ENCODE measurements at regions not wholly inside any gene's neighbourhood (a gene's known extent, or its start where the extent isn't known, plus 50 kb on each side); places are given as distances from the start of the nearest gene placed in this dataset.
"Not testable (repeated sequence)": the region's sequence is repeated elsewhere in the genome, so short reads cannot be mapped to it uniquely, and the experiment has no call there.

- Histone ChIP-seq H3K27me3 (ENCODE audit: control insufficient read depth, insufficient read depth, low read length) (no peaks in the 10 kb centered on the region), H3K36me3 (ENCODE audit: control insufficient read depth, insufficient read depth, low read length) (no peaks in the 10 kb centered on the region), H3K4me3 (ENCODE audit: low read depth, low read length) (no peak overlapping the region)
- DNase-seq (ENCODE audit: low read depth) (peak; percentile 48), FAIRE-seq (no peak)
- no peak for TF ChIP-seq CTCF (IDR thresholded peaks at IDR 0.05; ENCODE audit: insufficient read depth, low read length, severe bottlenecking)
Measured at GRCh38 chr6:139983555-139984276, 609.3 kb upstream of the CITED2 start.

- no peak for DNase-seq (ENCODE audit: low read depth)
- FAIRE-seq = no peak
- H3K4me3 ChIP-seq (ENCODE audit: low read depth, low read length) = no peak overlapping the region
- no peak for TF ChIP-seq CTCF (IDR thresholded peaks at IDR 0.05; ENCODE audit: insufficient read depth, low read length, severe bottlenecking)
- H3K36me3 ChIP-seq (ENCODE audit: control insufficient read depth, insufficient read depth, low read length) = no peaks in the 10 kb centered on the region
- no peaks in the 10 kb centered on the region for H3K27me3 ChIP-seq (ENCODE audit: control insufficient read depth, insufficient read depth, low read length)
Measured at GRCh38 chr6:139982652-139983295, 608.3 kb upstream of the CITED2 start.

GRCh38 chr6:139982195-139982594 lies 607.7 kb upstream of the CITED2 start:
- no peaks in the 10 kb centered on the region for H3K27me3 ChIP-seq (ENCODE audit: control insufficient read depth, insufficient read depth, low read length)
- no peaks in the 10 kb centered on the region for H3K36me3 ChIP-seq (ENCODE audit: control insufficient read depth, insufficient read depth, low read length)
- DNase-seq (ENCODE audit: low read depth) (peak; percentile 14), FAIRE-seq (no peak)
- H3K4me3 ChIP-seq (ENCODE audit: low read depth, low read length) = no peak overlapping the region
- no peak for TF ChIP-seq CTCF (IDR thresholded peaks at IDR 0.05; ENCODE audit: insufficient read depth, low read length, severe bottlenecking)

- H3K27me3 ChIP-seq (ENCODE audit: control insufficient read depth, insufficient read depth, low read length) = no peaks in the 10 kb centered on the region
- no peak for TF ChIP-seq CTCF (IDR thresholded peaks at IDR 0.05; ENCODE audit: insufficient read depth, low read length, severe bottlenecking)
- H3K36me3 ChIP-seq (ENCODE audit: control insufficient read depth, insufficient read depth, low read length) = no peaks in the 10 kb centered on the region
- peak; percentile 39 for DNase-seq (ENCODE audit: low read depth)
- no peak overlapping the region for H3K4me3 ChIP-seq (ENCODE audit: low read depth, low read length)
- FAIRE-seq = no peak
Measured at GRCh38 chr6:139981768-139982181, 607.3 kb upstream of the CITED2 start.

- no peaks in the 10 kb centered on the region for H3K27me3 ChIP-seq (ENCODE audit: control insufficient read depth, insufficient read depth, low read length)
- no peak for TF ChIP-seq CTCF (IDR thresholded peaks at IDR 0.05; ENCODE audit: insufficient read depth, low read length, severe bottlenecking)
- DNase-seq (ENCODE audit: low read depth) (peak; percentile 5), FAIRE-seq (no peak)
- H3K36me3 ChIP-seq (ENCODE audit: control insufficient read depth, insufficient read depth, low read length) = no peaks in the 10 kb centered on the region
- H3K4me3 ChIP-seq (ENCODE audit: low read depth, low read length) = no peak overlapping the region
Measured at GRCh38 chr6:139981066-139981624, 606.7 kb upstream of the CITED2 start.

GRCh38 chr6:139980631-139981030 lies 606.2 kb upstream of the CITED2 start:
- H3K4me3 ChIP-seq (ENCODE audit: low read depth, low read length); FAIRE-seq; H3K27me3 ChIP-seq (ENCODE audit: control insufficient read depth, insufficient read depth, low read length); H3K36me3 ChIP-seq (ENCODE audit: control insufficient read depth, insufficient read depth, low read length): not testable (repeated sequence)
- peak; percentile 45 for DNase-seq (ENCODE audit: low read depth)

Data from bronchial epithelial cell (primary cell).